MCF 10A (cell line): ENCODE measurements at regions not wholly inside any gene's neighbourhood (a gene's known extent, or its start where the extent isn't known, plus 50 kb on each side); places are given as distances from the start of the nearest gene placed in this dataset.

Experiments
- BruUV-seq: library from RNA; stranded (reverse); fragments of 400-500 nt; replicated peaks from 2 replicates; lab custom pipeline; 2021; lab: Mats Ljungman, UMichigan
- CTCF ChIA-PET: fragments of 300-600 bp; sonication (Branson Sonifier 250); formaldehyde crosslinking; extraction: SDS; loops from one replicate; lab custom pipeline; 2021; ENCODE audit warnings: antibody characterized with exemption, inconsistent platforms; lab: Yijun Ruan, JAX
- POLR2A ChIA-PET: fragments of 300-600, 350-650 bp; sonication (Branson Sonifier 250); formaldehyde crosslinking; extraction: SDS; loops from one replicate; lab custom pipeline; 2020; ENCODE audit warnings: antibody characterized with exemption, inconsistent platforms; lab: Yijun Ruan, JAX
- DNase-seq: peaks from one replicate; pipeline ENCODE4 v3.0.0-alpha.2; 2018; ENCODE audit not compliant: unreplicated experiment
- H3K27ac Mint-ChIP-seq: one replicate; pipeline ENCODE4 v1.8.0; 2022; ENCODE audit warnings: mild to moderate bottlenecking, low read depth, mixed read lengths; ENCODE audit not compliant: unreplicated experiment
- H3K27me3 Mint-ChIP-seq: one replicate; pipeline ENCODE4 v1.8.0; 2022; ENCODE audit warnings: mixed read lengths; ENCODE audit not compliant: insufficient read depth, unreplicated experiment
- H3K36me3 Mint-ChIP-seq: one replicate; pipeline ENCODE4 v1.8.0; 2022; ENCODE audit warnings: mild to moderate bottlenecking, moderate library complexity, mixed read lengths; ENCODE audit not compliant: insufficient read depth, unreplicated experiment
- H3K4me1 Mint-ChIP-seq: one replicate; pipeline ENCODE4 v1.8.0; 2022; ENCODE audit warnings: mixed read lengths; ENCODE audit not compliant: insufficient read depth, unreplicated experiment
- H3K4me3 Mint-ChIP-seq: one replicate; pipeline ENCODE4 v1.8.0; 2022; ENCODE audit warnings: mild to moderate bottlenecking, moderate library complexity, mixed read lengths; ENCODE audit not compliant: unreplicated experiment
- H3K9me3 Mint-ChIP-seq: one replicate; pipeline ENCODE4 v1.8.0; 2022; ENCODE audit warnings: mixed read lengths; ENCODE audit not compliant: unreplicated experiment
- CTCF ChIP-seq: fragments of 200-600 bp; IDR thresholded peaks from one replicate; pipeline ENCODE4 v1.8.0; 2022; ENCODE audit warnings: antibody characterized with exemption, mild to moderate bottlenecking; ENCODE audit not compliant: unreplicated experiment
- intact Hi-C: fragments of 100-400 bp; cut with micrococcal nuclease; formaldehyde crosslinking; loops from 2 replicates; pipeline ENCODE4 v1.14.1; 2022

DNA sequence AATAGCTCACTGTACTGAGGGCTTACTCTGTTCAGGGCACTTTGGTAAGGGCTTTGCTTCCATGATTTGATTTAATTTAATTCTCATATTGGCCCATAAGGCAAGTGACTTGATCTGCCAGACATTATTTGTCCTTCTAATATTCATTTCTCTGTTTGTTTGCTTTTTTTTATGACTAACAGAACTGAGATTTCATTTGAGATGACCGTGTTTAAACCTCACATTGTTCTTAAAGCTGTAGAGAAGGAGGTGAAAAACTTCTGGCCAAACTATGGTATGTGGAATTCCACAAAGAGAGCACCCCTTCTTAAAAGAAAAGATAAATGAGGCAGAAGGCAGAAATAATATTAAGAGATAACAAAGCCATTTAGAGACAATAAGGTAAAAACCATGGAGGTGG lies 775.6 kb upstream of the ACO1 start:
- no peak for DNase-seq
- no peaks in the 10 kb centered on the region for H3K9me3 Mint-ChIP-seq
- no peak for TF ChIP-seq CTCF
- no peak overlapping the region for H3K27ac Mint-ChIP-seq
- CTCF ChIA-PET, result interaction anchor here (0.6 kb wide), 2 partner anchors 10 to 1164 kb away, joined by 3 read pairs; no protein-coding TSS in a partner anchor
- H3K4me1 Mint-ChIP-seq, result peaks cover 18% of the 10 kb centered on the region
- no peak overlapping the region for H3K4me3 Mint-ChIP-seq
- BruUV-seq, result no TSS peak
- H3K36me3 Mint-ChIP-seq, result no peaks in the 10 kb centered on the region
- H3K27me3 Mint-ChIP-seq, result no peaks in the 10 kb centered on the region
- POLR2A ChIA-PET, result interaction anchor here (0.7 to 2.2 kb wide), 2 partner anchors 10 to 668 kb away, joined by 3 to 5 read pairs; no protein-coding TSS in a partner anchor
- intact Hi-C loops, result no loop called here

DNA sequence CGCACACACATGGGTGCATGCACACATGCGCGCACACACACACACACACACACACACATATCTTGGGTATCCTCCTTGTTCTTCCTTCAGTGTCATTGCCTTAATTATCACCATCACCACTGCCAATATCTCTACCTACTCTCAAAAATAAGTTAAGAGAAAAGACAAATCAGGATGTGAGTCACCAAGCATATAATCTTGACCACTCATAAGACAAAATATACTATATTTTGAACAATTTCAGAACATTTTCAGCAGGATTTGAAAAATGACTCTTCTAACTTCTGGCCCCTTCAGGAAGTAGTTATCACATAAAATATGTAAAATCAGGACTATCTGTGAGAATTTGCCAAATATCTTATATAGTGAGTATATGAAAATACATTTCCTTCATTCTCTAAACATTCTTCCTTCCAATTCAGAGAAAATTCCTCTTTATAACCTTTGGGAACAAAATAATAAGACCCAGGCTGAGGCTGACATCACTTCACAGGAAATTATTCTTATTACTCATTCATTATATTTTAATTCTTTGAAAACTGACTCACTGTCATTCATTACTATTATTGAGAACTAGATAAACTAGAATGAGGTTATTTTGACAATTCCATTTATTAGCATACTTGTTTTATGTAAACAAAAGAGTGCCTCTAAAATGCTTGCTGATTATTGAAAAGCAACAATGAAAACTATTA lies 772.0 kb upstream of the ACO1 start:
- no peak for TF ChIP-seq CTCF
- Mint-ChIP-seq H3K36me3 (no peaks in the 10 kb centered on the region), H3K27me3 (no peaks in the 10 kb centered on the region), H3K9me3 (no peaks in the 10 kb centered on the region), H3K27ac (no peak overlapping the region), H3K4me1 (peaks cover 18% of the 10 kb centered on the region), H3K4me3 (no peak overlapping the region)
- CTCF ChIA-PET, result no interaction called here
- BruUV-seq, result no TSS peak
- POLR2A ChIA-PET, result no interaction called here
- DNase-seq, result no peak
- intact Hi-C loops, result no loop called here

GRCh38 chr9:31615966-31616365 lies 768.5 kb upstream of the ACO1 start:
- no peak for TF ChIP-seq CTCF
- CTCF ChIA-PET, result interaction anchor here (0.6 kb wide), 2 partner anchors 15 to 40 kb away, joined by 3 to 5 read pairs; no protein-coding TSS in a partner anchor
- POLR2A ChIA-PET, result no interaction called here
- no peaks in the 10 kb centered on the region for H3K36me3 Mint-ChIP-seq
- H3K9me3 Mint-ChIP-seq, result no peaks in the 10 kb centered on the region
- no peak for DNase-seq
- H3K27ac Mint-ChIP-seq, result no peak overlapping the region
- H3K27me3 Mint-ChIP-seq, result no peaks in the 10 kb centered on the region
- BruUV-seq, result no TSS peak
- peaks cover 7% of the 10 kb centered on the region for H3K4me1 Mint-ChIP-seq
- intact Hi-C loops, result no loop called here
- no peak overlapping the region for H3K4me3 Mint-ChIP-seq

DNA sequence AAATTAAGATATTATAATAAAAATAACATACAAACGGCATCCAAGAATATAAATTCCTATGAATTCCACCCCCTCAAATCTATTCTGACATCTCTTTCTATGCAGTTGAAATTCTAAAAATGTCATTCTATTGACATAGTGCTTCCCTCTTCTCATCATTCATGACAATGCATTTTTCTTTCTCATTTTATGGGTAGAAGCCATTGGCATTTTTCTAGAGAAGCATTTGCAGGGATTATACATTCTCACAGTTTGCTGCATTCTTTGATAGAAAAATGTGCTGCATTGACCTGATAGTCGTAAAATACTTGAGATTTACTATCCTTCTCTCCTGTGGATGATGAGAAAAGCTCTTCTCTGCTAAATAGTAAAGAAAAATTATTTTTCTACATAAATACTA lies 760.9 kb upstream of the ACO1 start:
- ChIA-PET CTCF (interaction anchor here (0.8 kb wide), 1 partner anchor 1574 kb away, joined by 4 read pairs; no protein-coding TSS in a partner anchor), POLR2A (no interaction called here)
- TF ChIP-seq CTCF, result no peak
- intact Hi-C loops, result no loop called here
- BruUV-seq, result no TSS peak
- Mint-ChIP-seq H3K27me3 (no peaks in the 10 kb centered on the region), H3K4me1 (no peaks in the 10 kb centered on the region), H3K36me3 (no peaks in the 10 kb centered on the region), H3K4me3 (no peak overlapping the region), H3K27ac (no peak overlapping the region), H3K9me3 (no peaks in the 10 kb centered on the region)
- DNase-seq, result no peak
